ENCODE measurements at regions not wholly inside any gene's neighbourhood (a gene's known extent, or its start where the extent isn't known, plus 50 kb on each side); places are given as distances from the start of the nearest gene placed in this dataset.

- TF ChIP-seq CTCF (conservative IDR thresholded peaks at IDR 0.05) (no peak), ZFX (IDR thresholded peaks at IDR 0.05) (no peak)
Measured at GRCh38 chr17:54111576-54111975, 288.8 kb downstream of the KIF2B start.

GRCh38 chr17:54117452-54117851, 294.7 kb downstream of the KIF2B start:
- H3K27ac ChIP-seq: no peak overlapping the region
- TF ChIP-seq CTCF (conservative IDR thresholded peaks at IDR 0.05): no peak
- no peak for TF ChIP-seq ZFX (IDR thresholded peaks at IDR 0.05)

More at GRCh38 chr17:54111576-54111975, 288.8 kb downstream of the KIF2B start:
- no peak overlapping the region for H3K27ac ChIP-seq

GRCh38 chr17:54124456-54124855, 301.7 kb downstream of the KIF2B start:
- no peak overlapping the region for H3K27ac ChIP-seq
- TF ChIP-seq CTCF (conservative IDR thresholded peaks at IDR 0.05): no peak
- no peak for TF ChIP-seq ZFX (IDR thresholded peaks at IDR 0.05)

DNA sequence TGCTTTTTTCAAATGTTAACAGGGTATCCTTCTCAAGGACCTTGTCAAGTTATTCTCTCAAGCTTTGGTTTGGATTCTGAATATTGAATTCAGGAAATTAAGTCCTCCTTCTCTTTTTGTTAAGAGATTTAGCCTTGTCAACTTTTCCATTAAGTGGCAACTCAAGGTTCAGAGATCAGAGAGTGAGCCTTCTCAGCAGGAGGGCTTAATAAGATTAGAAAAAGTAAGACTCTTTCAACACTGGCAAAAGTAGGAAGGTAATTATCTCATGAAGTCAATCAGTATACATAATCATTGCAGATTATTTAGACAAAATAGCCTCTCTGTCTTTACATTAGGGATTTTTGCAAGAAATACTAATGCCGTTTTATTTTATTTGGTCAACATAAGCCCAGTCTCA, 330.7 kb downstream of the KIF2B start:
- no peak for TF ChIP-seq ZFX (IDR thresholded peaks at IDR 0.05)
- TF ChIP-seq CTCF (conservative IDR thresholded peaks at IDR 0.05): no peak
- no peak overlapping the region for H3K27ac ChIP-seq

DNA sequence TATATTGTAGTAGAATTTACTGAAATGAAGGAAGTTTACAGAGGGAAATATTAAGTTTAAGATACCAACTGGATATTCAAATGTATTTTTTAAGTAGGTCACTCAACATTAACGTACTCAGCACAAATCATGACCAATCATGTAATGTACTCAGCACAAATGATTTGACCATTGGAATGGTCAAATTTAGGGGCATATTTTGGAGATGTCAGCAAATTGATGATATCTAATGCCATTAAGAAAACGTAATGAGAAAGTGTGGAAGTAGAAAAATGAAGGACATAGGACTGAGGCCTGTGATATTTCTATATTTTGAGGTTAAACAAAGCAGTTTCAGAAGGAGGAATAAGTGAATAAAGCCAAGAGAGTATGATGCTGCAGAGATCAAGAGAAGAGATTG, 334.8 kb downstream of the KIF2B start:
- no peak overlapping the region for H3K27ac ChIP-seq
- TF ChIP-seq CTCF (conservative IDR thresholded peaks at IDR 0.05) (no peak), ZFX (IDR thresholded peaks at IDR 0.05) (no peak)

- no peak overlapping the region for H3K27ac ChIP-seq
Measured at GRCh38 chr17:54172096-54172984, 349.6 kb downstream of the KIF2B start.

More at GRCh38 chr17:54172096-54172984, 349.6 kb downstream of the KIF2B start:
- TF ChIP-seq ZFX (IDR thresholded peaks at IDR 0.05) (no peak), CTCF (conservative IDR thresholded peaks at IDR 0.05) (peak; percentile 78)

Measured in C4-2B (cell line).